ENCODE measurements at regions not wholly inside any gene's neighbourhood (a gene's known extent, or its start where the extent isn't known, plus 50 kb on each side); places are given as distances from the start of the nearest gene placed in this dataset.

DNA sequence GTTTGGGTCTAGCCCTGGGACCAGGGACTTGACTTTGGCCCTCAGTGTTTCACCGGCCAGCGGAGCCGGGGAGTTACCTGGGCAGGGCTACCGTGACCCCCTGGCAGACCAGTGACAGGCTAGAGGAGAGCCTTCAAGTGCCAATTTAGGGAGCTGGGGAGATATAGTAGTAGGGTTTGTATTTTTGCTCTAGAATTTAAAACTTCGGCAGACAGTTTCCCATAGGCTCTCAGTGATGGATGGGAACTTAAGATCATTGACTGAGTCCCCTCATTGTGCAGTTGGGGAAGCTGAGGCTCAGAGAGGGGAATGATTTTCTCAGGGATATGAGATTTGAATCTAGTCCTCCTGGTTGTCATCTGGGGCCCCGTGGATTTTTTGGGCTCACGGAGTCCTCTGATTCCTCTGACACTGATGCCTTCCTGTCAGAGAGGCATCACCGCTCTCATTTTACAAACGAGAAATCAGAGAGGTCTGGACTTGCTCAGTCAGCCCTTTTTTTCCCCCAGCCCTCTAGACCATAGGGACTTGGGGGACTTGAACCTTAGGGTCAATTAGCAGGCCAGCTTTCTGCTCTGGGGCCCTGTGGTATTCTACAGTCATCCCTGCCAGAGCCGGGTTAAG lies 58.3 kb upstream of the ACOT11 start:
- TF ChIP-seq, protein P1, sequence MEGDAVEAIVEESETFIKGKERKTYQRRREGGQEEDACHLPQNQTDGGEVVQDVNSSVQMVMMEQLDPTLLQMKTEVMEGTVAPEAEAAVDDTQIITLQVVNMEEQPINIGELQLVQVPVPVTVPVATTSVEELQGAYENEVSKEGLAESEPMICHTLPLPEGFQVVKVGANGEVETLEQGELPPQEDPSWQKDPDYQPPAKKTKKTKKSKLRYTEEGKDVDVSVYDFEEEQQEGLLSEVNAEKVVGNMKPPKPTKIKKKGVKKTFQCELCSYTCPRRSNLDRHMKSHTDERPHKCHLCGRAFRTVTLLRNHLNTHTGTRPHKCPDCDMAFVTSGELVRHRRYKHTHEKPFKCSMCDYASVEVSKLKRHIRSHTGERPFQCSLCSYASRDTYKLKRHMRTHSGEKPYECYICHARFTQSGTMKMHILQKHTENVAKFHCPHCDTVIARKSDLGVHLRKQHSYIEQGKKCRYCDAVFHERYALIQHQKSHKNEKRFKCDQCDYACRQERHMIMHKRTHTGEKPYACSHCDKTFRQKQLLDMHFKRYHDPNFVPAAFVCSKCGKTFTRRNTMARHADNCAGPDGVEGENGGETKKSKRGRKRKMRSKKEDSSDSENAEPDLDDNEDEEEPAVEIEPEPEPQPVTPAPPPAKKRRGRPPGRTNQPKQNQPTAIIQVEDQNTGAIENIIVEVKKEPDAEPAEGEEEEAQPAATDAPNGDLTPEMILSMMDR (conservative IDR thresholded peaks at IDR 0.05; ENCODE audit: low read depth, low read length), result 0 out of 2 replicates have a peak, but pooled peaks have one; percentile 4
- no peak for TF ChIP-seq EZH2phosphoT487 (IDR thresholded peaks at IDR 0.05; ENCODE audit: borderline replicate concordance, low read length)

All from PC-3 (cell line).